Fibroblast of villous mesenchyme (primary cell): ENCODE measurements at regions not wholly inside any gene's neighbourhood (a gene's known extent, or its start where the extent isn't known, plus 50 kb on each side); places are given as distances from the start of the nearest gene placed in this dataset.
A peak's percentile ranks its signal among the peaks of the same experiment; 100 is the strongest.

Source experiments
- DNase-seq: peaks from one replicate; pipeline ENCODE4 v3.0.0-alpha.2; 2010; ENCODE audit warnings: low read depth
- H3K4me3 ChIP-seq: 2 replicates; pipeline ENCODE4 v1.5.1; 2011; ENCODE audit warnings: low read depth, mild to moderate bottlenecking, low read length
- TF ChIP-seq, protein P1 (sequence below): IDR thresholded peaks from 2 replicates; pipeline ENCODE4 v1.5.1; 2012; ENCODE audit warnings: low read depth, mild to moderate bottlenecking, low read length; ENCODE audit not compliant: insufficient read depth

DNA sequence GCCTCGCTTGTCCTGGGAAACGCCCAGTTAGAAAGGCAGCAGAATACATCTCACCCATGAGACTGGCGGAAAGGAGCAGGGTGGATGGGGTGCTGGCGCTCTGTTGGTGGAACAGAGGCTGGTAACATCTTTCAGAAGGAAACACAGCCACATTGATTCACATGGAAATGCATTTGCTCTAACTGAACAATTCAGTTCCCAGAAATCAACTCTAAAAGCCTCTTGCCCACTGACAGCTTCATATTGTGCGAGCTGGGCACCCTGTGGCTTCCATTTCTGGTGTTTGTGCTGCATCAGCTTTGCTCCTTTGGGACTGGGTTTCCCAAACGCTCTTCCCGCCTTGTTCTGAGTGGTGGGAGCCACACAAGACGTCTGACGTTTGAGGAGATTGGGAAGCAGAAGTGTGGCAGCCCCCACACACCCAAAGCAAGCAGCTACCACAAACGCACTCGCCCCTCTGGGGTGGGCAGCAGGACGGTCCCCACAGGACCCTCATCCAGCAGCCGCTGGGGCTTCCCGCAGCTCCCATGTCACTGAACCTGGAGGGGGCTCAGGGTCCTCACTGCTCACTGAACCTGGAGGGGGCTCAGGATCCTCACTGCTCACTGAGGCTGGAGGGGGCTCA is 229.5 kb downstream of the ERMARD start:
- TF ChIP-seq, protein P1, sequence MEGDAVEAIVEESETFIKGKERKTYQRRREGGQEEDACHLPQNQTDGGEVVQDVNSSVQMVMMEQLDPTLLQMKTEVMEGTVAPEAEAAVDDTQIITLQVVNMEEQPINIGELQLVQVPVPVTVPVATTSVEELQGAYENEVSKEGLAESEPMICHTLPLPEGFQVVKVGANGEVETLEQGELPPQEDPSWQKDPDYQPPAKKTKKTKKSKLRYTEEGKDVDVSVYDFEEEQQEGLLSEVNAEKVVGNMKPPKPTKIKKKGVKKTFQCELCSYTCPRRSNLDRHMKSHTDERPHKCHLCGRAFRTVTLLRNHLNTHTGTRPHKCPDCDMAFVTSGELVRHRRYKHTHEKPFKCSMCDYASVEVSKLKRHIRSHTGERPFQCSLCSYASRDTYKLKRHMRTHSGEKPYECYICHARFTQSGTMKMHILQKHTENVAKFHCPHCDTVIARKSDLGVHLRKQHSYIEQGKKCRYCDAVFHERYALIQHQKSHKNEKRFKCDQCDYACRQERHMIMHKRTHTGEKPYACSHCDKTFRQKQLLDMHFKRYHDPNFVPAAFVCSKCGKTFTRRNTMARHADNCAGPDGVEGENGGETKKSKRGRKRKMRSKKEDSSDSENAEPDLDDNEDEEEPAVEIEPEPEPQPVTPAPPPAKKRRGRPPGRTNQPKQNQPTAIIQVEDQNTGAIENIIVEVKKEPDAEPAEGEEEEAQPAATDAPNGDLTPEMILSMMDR = no peak
- no peak overlapping the region for H3K4me3 ChIP-seq
- DNase-seq = no peak

DNA sequence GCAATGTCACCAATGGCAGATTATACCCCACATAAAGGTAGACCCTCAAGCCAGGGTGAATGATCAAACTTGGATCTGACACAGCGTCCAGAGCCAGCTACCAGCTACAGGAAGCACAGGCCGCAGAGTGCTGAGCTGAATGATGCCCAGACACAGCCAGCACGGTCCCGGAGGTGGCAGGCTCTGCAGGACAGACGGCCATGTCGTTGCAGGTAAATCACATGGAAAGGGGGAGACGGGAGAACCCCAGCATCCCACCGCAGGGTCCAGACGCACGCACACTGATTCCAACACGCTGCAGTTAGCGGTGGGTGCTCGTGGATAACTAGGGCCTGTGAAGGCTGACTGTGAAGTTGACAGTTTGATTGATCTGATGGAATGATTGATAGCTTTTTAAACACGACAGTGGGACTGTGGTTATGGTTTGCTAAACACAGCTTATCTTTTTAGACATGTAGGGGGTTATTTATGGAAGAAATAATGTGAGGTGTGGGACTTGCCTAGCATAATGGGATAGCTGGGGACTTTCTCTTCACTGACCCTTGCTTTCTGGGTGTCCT is 228.5 kb downstream of the ERMARD start:
- DNase-seq = no peak
- no peak overlapping the region for H3K4me3 ChIP-seq
- TF ChIP-seq, protein P1 = no peak

DNA sequence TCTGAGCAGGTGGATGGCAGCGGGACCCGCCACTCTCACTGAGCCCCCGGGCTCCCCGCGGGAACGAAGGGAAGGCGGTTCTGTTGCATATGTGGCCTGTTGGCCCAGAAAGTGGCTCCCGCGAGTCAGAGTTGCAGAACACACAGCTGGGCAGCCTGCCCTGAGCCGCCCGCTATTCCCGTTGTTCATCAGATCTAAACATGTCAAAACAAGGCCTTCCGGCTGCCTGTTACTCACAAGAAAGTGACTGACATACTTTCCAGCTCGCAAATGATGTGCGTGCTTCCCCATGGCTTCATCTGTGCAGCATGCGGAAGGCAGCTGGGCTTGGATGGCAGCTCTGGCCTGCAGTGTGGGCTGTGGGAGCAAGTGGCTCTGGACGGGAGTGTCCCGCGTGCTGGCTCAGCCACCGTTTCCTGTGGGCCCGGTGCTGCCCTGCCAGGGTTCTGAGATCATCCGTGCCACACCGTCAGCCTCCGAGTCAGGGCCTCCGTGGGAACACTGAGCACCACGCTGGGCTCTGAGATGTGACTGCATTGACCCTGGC is 227.3 kb downstream of the ERMARD start:
- TF ChIP-seq, protein P1 = no peak
- no peak overlapping the region for H3K4me3 ChIP-seq
- peak; percentile 23 for DNase-seq

DNA sequence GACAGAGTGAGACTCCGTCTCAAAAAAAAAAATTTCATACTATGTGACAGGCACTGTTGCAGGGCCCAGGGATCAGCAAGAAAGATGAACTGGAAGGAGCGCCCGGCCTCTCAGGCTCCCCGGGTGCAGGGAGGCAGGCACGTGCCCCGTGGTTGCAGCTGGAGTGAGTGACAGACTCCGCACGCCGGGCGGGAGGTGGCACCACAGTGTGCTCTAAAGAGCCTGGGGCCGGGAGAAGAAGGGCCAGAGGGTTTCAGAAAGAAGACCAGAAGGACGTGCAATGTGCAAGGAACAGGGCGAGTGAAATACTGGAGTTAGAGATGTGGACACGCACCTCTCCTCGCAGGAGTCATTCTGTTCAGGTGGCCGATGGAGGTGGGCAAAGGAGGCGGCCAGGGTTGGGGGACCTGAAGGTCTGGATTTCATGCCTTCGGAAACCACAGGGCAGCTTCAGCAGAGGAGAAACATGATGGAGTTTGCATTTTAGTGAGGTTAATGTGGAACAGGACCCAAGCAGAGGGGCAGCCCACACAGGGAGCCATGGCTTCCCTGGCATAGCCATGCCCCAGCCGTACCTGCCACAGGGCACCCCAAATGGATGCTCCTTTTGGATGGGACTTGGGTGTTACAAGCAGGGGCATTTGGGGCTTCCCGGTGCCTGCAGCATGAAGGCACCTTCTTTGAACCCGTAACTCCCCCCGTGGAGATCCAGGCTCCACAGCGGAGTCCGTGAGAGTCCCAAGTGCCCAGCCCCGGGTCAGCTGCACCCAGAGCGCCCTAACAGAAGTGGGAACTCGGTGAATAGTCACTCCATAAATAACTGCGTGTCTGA is 226.2 kb downstream of the ERMARD start:
- H3K4me3 ChIP-seq = no peak overlapping the region
- TF ChIP-seq, protein P1 = no peak
- no peak for DNase-seq

DNA sequence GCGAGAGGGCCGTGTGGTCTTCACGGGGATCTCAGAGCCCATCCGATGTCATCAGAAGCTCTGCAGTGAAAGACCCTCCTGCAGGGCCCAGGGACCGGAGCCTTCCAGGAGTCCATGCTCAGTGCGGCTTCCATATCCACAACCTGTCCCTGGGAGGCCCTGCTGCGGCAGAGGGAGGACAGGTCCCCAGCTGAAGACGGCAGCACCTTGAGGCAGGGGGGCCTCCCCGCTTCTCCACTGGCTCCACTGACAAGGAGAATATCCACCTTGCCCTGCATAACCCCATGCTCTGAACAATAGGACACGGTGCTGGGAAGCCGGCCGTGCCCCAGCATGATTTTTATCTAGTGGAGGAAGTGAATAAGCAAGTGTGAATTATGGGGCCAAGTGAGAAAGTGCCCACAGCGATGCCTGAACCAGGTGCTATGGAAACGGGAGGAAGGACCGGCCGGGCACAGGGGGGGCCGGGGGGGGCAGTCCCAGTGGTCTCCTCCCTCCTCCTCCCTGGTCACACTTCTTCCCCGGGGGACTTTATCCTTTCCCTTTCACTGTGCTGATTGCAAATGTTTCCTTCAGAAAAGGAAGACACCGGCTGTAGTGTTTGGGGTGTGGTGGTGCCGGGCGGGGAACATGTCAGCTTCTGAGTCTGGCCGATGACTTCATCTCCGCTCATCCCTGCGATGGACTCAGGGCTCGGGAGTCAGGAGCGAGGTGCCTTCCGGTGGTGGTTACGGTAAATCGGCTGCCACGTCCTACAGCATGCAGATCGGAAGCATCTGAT is 225.1 kb downstream of the ERMARD start:
- TF ChIP-seq, protein P1 = no peak
- no peak for DNase-seq
- H3K4me3 ChIP-seq = no peak overlapping the region

DNA sequence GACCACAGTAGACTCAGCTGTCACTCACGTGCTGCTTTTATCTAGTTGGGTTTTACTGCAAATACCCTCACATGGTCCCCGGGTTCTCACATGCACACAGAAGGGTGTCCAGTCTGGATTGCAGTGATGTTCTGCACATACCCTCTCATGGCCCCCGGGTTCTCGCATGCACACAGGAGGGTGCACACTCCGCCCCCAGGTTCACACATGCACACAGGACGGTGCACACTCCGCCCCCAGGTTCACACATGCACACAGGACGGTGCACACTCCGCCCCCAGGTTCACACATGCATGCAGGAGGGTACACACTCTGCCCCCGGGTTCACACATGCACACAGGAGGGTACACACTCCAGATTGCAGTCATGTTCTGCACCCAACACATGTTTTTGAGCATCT is 224.3 kb downstream of the ERMARD start:
- DNase-seq = no peak
- TF ChIP-seq, protein P1 = no peak

More for the DNA sequence above, 224.3 kb downstream of the ERMARD start:
- no peak overlapping the region for H3K4me3 ChIP-seq
